GM13977 (cell line): ENCODE measurements at regions not wholly inside any gene's neighbourhood (a gene's known extent, or its start where the extent isn't known, plus 50 kb on each side); places are given as distances from the start of the nearest gene placed in this dataset.

Experiments
- DNase-seq: peaks from one replicate; pipeline ENCODE4 v3.0.0; 2012; ENCODE audit warnings: low spot score
- CTCF ChIP-seq: IDR thresholded peaks from 2 replicates; pipeline ENCODE4 v1.5.1; 2012; ENCODE audit warnings: mild to moderate bottlenecking, control low read depth; ENCODE audit not compliant: insufficient read depth; ENCODE audit errors: extremely low read depth, missing control alignments
- in situ Hi-C: fragments of 300-500 bp; cut with MboI; formaldehyde crosslinking; loops from one replicate; pipeline ENCODE4 v1.12.0; 2022; ENCODE audit warnings: low sequenced_read_pairs, low pct_unique_long_range_greater_than_20kb, mixed read lengths, inconsistent platforms; ENCODE audit not compliant: unreplicated experiment

DNA sequence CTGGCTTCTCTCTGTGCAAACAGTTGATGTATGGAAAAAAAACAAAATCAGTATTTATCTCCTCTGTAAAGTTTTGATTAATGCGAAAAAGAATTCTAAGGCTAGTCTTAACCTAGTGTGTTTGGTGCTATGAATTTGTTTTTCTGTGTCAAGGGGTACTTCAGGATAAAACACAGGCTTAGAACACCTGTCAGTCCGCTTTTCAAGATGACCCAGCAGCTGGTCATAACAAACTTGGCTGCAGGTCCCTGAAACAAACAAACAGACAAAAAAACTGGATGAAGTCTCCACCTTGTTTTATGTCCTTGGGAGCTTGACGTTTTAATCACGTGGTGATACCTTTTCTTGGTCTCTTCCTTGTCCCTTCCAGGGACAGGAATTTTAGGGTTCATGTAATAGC lies 689.3 kb downstream of the UQCRFS1 start:
- in situ Hi-C loops, result no loop called here
- TF ChIP-seq CTCF, result no peak
- no peak for DNase-seq

DNA sequence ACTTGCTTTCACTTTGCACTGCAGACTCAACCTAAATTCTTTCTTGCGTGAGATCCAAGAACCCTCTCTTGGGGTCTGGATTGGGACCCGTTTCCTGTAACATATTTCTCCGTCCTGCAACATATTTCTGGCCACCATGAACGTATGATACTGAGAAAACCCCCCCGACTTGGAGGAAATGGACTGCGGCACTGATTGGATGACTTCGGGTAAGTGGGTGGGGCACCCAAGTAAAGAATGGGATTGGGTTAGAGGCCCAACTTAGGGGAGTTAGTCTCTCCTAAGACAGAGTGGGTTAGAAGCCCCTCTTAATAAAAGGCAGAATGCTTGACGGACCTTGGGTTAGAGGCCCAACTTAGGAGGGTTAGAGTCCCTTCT lies 690.4 kb downstream of the UQCRFS1 start:
- DNase-seq, result no peak
- no peak for TF ChIP-seq CTCF
- in situ Hi-C loops, result no loop called here

DNA sequence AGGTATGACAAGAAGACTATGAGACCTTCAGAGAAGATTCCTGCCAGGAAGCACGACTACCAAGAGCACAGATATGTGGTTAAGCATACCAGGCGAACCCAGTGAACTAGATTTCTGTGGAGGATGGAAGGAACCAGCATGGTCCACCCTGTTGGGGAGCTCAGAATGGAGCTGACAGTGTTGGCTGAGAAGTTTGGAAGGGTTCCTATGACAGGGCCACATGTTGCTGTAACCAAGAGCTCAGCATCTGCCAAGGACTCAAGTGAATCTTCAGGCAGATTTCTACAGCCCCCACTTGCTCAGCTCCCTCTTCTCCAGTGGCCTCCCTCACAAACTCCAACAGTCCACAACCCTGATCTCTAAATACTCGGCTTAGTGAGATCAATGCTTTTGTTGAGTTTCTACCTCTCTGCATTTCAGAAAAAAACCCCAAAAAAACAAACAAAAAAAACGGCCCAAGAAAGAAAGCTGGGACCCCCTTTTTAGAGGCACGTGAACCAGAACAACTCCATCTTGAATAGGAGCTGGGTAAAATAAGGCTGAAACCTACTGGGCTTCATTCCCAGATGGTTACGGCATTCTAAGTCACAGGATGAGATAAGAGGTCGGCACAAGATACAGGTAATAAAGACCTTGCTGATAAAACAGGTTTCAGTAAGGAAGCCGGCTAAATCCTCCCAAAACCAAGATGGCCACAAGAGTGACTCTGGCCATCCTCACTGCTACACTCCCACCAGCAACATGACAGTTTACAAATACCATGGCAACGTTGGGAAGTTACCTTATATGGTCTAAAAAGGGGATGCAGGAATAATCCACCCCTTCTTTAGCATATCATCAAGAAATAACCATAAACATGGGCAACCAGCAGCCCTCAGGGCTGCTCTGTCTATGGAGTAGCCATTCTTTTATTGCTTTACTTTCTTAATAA lies 691.1 kb downstream of the UQCRFS1 start:
- in situ Hi-C loops, result no loop called here
- no peak for DNase-seq
- no peak for TF ChIP-seq CTCF

DNA sequence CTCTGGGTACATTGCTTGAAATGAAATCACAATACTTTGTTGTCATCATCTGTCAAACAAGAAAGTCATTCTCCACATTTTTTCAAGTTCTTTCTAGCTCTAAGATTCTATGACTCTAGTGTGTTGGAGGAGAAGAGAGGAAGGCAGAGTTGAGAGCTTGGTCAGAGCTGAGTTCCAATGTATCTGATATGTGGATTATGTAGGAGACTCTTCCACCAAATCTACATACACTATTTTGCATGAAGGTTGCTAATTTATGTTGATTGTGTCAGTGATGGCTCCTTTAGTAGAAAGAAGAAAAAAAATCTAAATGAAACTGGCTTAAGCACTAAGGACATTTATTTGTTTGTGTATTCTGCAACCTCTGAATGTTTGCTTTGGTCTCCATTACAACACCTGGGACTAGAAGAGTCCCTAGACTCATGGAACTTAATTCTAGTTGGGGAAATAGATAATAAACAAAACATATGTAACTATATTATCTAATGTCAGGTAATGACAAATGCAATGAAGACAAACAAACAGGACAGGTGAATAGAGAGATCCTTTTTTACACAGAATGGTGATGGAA lies 691.9 kb downstream of the UQCRFS1 start:
- in situ Hi-C loops, result no loop called here
- DNase-seq, result no peak
- no peak for TF ChIP-seq CTCF

DNA sequence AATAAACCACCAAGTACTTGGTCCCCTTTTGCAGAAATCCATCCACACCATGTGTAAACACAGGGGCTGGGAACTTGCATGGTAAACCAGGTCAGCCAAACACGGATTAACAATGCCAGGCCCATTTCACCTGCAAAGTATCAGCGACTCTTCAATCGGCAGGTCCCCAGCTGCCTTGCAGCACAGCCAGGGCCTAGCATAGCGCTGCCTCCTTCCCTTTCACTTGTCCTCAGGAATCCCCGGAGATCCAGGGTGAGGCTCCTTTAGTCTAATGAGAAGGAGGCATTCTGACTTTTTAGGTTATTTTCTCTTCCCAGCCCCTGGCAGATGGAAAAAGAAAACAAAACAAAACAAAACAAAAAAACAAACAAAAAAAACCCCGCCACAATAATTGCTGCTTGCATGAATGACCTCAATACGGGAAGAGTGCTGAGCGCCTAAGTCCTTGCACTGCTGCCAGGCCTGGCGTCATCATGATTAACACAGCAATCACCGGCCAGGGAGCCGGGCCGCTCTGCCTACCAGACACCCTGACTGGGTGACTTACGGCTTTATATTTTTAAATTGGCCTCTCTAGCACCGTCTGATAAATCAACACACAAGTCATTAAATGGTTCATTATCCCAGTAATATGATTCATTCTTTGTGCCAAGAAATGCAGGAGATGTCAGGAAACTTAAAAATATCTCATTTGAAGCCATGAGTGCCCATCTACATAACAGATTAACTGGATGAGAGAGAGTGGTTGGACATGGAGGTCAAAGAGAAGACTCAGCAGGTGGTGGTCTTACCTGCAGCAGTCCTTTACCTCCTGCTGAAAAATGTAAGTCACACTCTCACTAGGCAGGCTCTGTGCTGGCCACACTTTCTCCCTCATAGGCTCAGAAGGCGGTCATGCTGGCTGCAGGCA lies 692.7 kb downstream of the UQCRFS1 start:
- no peak for DNase-seq
- in situ Hi-C loops, result no loop called here
- TF ChIP-seq CTCF, result no peak

GRCh38 chr19:28519218-28519779 lies 693.7 kb downstream of the UQCRFS1 start:
- no peak for DNase-seq
- in situ Hi-C loops, result no loop called here
- TF ChIP-seq CTCF, result no peak
